Choroid plexus epithelial cell (primary cell): ENCODE measurements at regions not wholly inside any gene's neighbourhood (a gene's known extent, or its start where the extent isn't known, plus 50 kb on each side); places are given as distances from the start of the nearest gene placed in this dataset.

ENCODE experiments used
- DNase-seq: peaks from one replicate; pipeline ENCODE4 v3.0.0-alpha.2; 2010; ENCODE audit warnings: low read depth
- H3K4me3 ChIP-seq: 2 replicates; pipeline ENCODE4 v1.5.1; 2011; ENCODE audit warnings: low read depth, mild to moderate bottlenecking, control low read depth, low read length, moderate library complexity
- CTCF ChIP-seq: conservative IDR thresholded peaks from 2 replicates; pipeline ENCODE4 v1.5.1; 2011; ENCODE audit warnings: low read depth, mild to moderate bottlenecking, control low read depth, inconsistent platforms, low read length, moderate library complexity

GRCh38 chr16:49019081-49019633 is 262.5 kb downstream of the CBLN1 start:
- no peak overlapping the region for H3K4me3 ChIP-seq
- DNase-seq: no peak
- TF ChIP-seq CTCF: no peak

GRCh38 chr16:49018259-49018931 is 263.2 kb downstream of the CBLN1 start:
- TF ChIP-seq CTCF: no peak

GRCh38 chr16:49017501-49017900 is 264.1 kb downstream of the CBLN1 start:
- no peak for DNase-seq
- TF ChIP-seq CTCF: no peak
- no peak overlapping the region for H3K4me3 ChIP-seq

More at GRCh38 chr16:49018259-49018931, 263.2 kb downstream of the CBLN1 start:
- no peak for DNase-seq
- H3K4me3 ChIP-seq: no peak overlapping the region

- no peak for TF ChIP-seq CTCF
- DNase-seq: no peak
- H3K4me3 ChIP-seq: no peak overlapping the region
These were observed 265.2 kb downstream of the CBLN1 start for GRCh38 chr16:49016461-49016860.

DNA sequence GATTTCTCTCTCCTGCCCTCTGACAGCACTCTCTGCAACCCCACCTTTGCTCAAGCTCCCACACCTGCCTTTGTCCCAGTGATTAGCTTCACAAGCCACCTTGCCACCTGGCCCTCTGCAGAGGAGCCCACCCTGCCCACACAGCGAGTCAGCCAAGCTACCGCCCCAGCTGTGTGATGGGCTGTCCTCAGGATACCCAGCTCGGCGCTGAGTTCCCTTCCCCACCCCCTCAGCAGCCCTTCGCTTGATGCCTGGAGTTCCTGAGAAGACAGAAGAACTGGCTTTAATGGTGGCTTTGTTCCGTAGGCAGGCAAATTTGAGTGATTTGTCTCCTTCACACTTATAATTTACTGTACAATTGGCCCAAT is 266.4 kb downstream of the CBLN1 start:
- H3K4me3 ChIP-seq: no peak overlapping the region
- DNase-seq: no peak
- no peak for TF ChIP-seq CTCF

GRCh38 chr16:49014277-49015224 is 267.1 kb downstream of the CBLN1 start:
- no peak overlapping the region for H3K4me3 ChIP-seq
- TF ChIP-seq CTCF: no peak
- no peak for DNase-seq
